ENCODE measurements at regions not wholly inside any gene's neighbourhood (a gene's known extent, or its start where the extent isn't known, plus 50 kb on each side); places are given as distances from the start of the nearest gene placed in this dataset.

DNA sequence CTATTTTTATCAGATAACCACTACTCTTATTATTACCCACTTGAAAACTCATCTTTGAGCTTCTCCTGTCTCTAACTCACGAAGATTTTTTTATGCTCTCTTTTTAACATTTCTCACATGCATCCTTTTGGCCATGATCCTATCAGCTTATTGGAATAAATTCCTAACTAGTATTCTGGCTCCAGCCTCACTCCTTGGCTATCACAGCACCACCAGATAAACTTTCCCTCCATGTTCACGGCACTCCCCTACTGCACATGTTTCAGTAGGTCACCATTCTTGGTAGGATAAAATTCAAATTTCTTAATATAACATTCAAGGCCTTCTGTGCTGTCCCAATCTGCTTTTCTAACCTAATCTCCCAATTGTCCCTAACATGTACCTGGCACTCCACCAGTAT is 186.6 kb upstream of the UBASH3B start:
- no peak overlapping the region for H3K27ac ChIP-seq
- TF ChIP-seq, protein P1, sequence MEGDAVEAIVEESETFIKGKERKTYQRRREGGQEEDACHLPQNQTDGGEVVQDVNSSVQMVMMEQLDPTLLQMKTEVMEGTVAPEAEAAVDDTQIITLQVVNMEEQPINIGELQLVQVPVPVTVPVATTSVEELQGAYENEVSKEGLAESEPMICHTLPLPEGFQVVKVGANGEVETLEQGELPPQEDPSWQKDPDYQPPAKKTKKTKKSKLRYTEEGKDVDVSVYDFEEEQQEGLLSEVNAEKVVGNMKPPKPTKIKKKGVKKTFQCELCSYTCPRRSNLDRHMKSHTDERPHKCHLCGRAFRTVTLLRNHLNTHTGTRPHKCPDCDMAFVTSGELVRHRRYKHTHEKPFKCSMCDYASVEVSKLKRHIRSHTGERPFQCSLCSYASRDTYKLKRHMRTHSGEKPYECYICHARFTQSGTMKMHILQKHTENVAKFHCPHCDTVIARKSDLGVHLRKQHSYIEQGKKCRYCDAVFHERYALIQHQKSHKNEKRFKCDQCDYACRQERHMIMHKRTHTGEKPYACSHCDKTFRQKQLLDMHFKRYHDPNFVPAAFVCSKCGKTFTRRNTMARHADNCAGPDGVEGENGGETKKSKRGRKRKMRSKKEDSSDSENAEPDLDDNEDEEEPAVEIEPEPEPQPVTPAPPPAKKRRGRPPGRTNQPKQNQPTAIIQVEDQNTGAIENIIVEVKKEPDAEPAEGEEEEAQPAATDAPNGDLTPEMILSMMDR (conservative IDR thresholded peaks at IDR 0.05), result no peak
- no peak for TF ChIP-seq ZFX (IDR thresholded peaks at IDR 0.05)

DNA sequence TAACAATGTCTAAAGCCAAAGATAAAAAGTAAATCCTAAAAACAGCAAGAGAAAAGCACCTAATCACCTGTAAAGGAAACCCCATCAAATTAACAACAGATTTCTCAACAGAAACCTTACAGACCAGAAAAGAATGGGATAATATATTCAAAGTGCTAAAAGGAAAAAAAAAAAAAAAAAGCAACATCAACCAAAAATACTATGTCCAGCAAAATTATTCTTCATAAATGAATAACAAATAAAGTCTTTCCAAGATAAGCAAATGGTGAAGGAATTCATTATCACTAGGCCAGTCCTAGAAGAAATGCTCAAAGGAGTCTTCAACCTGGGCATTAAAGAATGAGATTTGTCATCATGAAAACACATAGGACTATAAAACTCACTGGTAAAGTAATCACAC is 192.0 kb upstream of the UBASH3B start:
- H3K27ac ChIP-seq, result no peak overlapping the region
- no peak for TF ChIP-seq ZFX (IDR thresholded peaks at IDR 0.05)
- TF ChIP-seq, protein P1 (conservative IDR thresholded peaks at IDR 0.05), result no peak

DNA sequence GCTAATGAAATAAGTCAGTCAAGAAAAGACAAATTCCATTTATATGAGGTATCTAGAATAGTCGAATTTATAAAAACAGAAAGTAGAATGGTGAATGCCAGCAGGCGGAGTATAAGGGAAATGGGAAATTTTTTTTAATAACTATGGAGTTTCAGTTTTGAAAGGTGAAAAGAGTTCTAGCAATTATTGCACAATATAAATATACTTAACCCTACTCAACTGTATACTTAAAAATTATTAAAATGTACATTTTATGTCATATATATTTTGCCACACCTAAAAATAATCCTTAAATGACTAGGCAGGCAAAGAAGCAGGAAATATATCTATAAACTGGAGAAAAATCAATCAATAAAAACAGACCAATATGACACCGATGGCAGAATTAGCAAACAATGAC is 196.5 kb upstream of the UBASH3B start:
- TF ChIP-seq ZFX (IDR thresholded peaks at IDR 0.05), result no peak
- TF ChIP-seq, protein P1 (conservative IDR thresholded peaks at IDR 0.05), result no peak

DNA sequence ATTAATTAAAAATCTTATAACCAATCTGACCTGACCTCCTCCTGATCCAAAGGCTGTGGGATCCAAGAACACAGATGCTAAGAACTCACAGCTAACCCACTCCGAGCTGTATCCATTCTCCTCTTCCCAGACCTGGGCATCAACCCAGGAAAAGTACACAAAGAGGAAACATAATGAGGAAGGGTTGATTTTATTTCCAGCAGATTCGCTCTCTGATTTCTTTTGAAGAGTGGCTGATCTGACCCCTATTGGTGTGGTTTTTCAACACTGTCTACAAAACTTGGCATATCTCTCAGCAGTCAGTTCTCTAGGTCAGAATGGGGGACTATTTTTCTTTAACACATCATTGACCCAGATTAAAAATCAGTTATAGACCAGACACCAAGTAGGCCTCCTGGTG is 201.9 kb upstream of the UBASH3B start:
- TF ChIP-seq ZFX (IDR thresholded peaks at IDR 0.05), result no peak
- TF ChIP-seq, protein P1 (conservative IDR thresholded peaks at IDR 0.05), result no peak
- no peak overlapping the region for H3K27ac ChIP-seq

More for the DNA sequence above, 196.5 kb upstream of the UBASH3B start:
- no peak overlapping the region for H3K27ac ChIP-seq

DNA sequence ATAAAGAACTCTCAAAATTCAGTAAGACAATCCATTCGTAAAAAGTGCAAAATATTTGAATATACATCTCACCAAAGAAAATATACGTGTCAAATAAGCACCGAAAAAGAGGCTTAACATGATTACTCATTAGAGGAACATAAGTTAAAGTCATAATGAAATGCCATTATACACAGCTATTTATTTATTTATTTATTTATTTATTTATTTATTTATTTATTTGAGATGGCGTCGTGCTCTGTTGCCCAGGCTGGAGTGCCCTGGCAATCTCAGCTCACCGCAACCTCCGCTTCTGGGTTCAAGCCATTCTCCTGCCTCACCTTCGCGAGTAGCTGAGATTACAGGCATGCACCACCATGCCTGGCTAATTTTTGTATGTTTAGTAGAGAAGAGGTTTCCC is 203.6 kb upstream of the UBASH3B start:
- no peak overlapping the region for H3K27ac ChIP-seq
- TF ChIP-seq, protein P1 (conservative IDR thresholded peaks at IDR 0.05), result no peak
- TF ChIP-seq ZFX (IDR thresholded peaks at IDR 0.05), result no peak

DNA sequence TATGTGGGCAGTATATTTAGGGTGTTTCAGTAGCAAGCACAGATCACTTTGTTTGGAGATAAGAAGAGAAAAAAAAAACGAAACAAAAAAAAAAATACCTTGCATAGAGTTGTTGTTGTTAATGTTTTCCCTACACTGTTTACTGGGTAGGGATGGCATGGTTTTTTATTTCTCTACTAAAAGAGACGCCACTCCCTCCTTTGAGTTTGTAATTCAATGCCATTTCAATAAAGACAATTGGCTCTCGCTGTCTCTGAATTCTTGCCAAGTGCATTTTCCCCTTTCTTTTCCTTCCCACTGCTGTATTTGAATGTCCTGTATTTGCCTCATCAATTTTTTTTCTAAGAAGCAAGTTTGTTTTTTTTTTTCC is 213.9 kb upstream of the UBASH3B start:
- H3K27ac ChIP-seq, result no peak overlapping the region
- TF ChIP-seq, protein P1 (conservative IDR thresholded peaks at IDR 0.05), result no peak
- no peak for TF ChIP-seq ZFX (IDR thresholded peaks at IDR 0.05)

DNA sequence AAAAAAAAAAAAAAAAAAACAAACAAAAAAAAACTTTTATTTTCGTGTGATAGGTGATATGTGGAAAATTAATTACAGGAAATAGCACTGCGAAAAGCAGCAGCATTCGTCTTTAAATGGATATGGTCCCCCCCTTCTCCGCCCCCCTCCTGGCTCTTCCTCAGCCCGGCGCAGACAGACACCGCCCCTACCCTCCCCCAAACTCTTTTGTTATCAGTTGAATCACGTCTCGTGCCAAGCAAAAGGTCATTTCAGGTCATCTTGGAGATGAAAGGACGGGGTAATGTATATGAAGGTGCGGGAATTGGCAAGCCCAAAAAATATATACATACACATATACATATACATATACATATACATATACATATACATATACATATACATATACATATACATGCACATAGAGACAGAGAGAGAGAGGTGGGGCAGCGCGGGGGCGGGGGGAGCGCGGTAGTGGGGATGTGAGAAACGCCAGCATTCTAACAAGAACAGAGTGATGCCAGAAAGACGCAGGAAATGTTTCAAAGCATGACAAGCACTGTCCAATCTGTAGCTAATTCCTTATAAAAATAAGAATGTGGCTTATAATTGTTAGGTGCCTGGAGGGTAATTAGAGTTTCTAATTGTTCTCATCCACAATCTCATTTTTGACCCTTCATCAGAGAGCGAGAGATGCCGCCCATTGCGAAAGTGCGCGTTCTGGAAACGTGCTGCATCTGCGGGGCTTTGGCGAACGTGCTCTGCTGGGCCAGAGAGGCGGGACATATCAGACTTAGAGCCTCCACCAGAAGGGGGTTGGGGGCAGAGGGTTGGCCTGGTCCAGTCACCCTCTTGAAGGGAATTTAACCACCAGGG is 214.5 kb upstream of the UBASH3B start:
- no peak overlapping the region for H3K27ac ChIP-seq
- no peak for TF ChIP-seq ZFX (IDR thresholded peaks at IDR 0.05)
- TF ChIP-seq, protein P1 (conservative IDR thresholded peaks at IDR 0.05), result no peak

All from C4-2B (cell line).